ENCODE measurements at regions not wholly inside any gene's neighbourhood (a gene's known extent, or its start where the extent isn't known, plus 50 kb on each side); places are given as distances from the start of the nearest gene placed in this dataset.

- DNase-seq: no peak
- Histone ChIP-seq H3K4me3 (no peak overlapping the region), H3K27ac (no peak overlapping the region), H3K9me3 (no peaks in the 10 kb centered on the region), H3K9ac (ENCODE audit: low read depth in 2 of 2, low read length in 2 of 2) (no peak overlapping the region), H3K27me3 (no peaks in the 10 kb centered on the region), H3K36me3 (no peaks in the 10 kb centered on the region), H3K4me1 (no peaks in the 10 kb centered on the region)
- no peak for TF ChIP-seq CTCF (IDR thresholded peaks at IDR 0.05)
- intact Hi-C loops (cut with DNase I): no loop called here
Measured at GRCh38 chr3:18633002-18633401, 207.9 kb upstream of the SATB1 start.

GRCh38 chr3:18630295-18630694, 205.2 kb upstream of the SATB1 start:
- no peaks in the 10 kb centered on the region for H3K9me3 ChIP-seq
- H3K9ac ChIP-seq (ENCODE audit: low read depth in 2 of 2, low read length in 2 of 2): no peak overlapping the region
- TF ChIP-seq CTCF (IDR thresholded peaks at IDR 0.05): no peak
- H3K4me3 ChIP-seq: no peak overlapping the region
- intact Hi-C loops (cut with DNase I): no loop called here
- no peaks in the 10 kb centered on the region for H3K4me1 ChIP-seq
- H3K36me3 ChIP-seq: no peaks in the 10 kb centered on the region
- no peak overlapping the region for H3K27ac ChIP-seq
- no peak for DNase-seq
- H3K27me3 ChIP-seq: no peaks in the 10 kb centered on the region

DNA sequence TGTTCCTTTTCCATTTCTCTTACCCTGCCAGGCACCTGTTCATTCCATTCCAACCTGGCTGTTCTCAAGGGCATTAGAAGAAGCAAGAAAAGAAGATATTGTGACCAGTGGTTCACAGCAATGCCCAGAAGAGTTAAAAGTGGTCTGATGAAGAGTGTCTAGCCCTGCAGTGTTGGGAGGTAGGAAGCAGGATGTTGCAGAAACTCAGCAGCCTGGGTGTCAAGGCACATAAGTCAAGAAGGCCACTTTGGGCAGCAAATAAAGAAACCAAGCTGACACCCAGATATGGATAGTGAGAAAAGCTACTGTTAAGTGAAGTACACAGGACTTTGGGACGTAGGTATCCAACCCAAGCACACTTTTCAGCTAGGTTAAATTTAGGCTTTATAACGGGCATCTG, 199.9 kb upstream of the SATB1 start:
- H3K9me3 ChIP-seq: no peaks in the 10 kb centered on the region
- no peak overlapping the region for H3K9ac ChIP-seq (ENCODE audit: low read depth in 2 of 2, low read length in 2 of 2)
- H3K36me3 ChIP-seq: no peaks in the 10 kb centered on the region
- TF ChIP-seq CTCF (IDR thresholded peaks at IDR 0.05): no peak
- no peak overlapping the region for H3K27ac ChIP-seq
- H3K4me3 ChIP-seq: no peak overlapping the region
- no peak for DNase-seq
- H3K27me3 ChIP-seq: no peaks in the 10 kb centered on the region
- intact Hi-C loops (cut with DNase I): no loop called here
- no peaks in the 10 kb centered on the region for H3K4me1 ChIP-seq

DNA sequence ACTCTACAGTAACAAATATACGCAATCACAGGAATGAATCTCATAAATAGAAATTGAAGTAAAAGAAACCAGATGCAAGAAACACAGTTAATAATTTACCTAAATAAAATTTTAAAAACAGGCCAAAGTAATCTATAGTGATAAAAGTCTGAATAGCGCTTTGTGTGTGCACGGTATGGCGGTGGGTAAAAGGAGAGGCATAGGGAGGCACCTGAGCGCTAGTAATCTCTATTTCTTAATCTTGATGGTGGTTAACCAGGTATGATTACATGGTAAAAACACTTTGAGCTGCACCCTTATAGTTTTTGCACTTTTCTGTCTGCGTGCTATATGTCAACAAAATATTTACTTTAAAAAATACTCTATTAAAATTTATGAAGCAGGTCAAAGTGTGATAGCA, 198.1 kb upstream of the SATB1 start:
- H3K9me3 ChIP-seq: no peaks in the 10 kb centered on the region
- no peak for DNase-seq
- H3K27ac ChIP-seq: no peak overlapping the region

DNA sequence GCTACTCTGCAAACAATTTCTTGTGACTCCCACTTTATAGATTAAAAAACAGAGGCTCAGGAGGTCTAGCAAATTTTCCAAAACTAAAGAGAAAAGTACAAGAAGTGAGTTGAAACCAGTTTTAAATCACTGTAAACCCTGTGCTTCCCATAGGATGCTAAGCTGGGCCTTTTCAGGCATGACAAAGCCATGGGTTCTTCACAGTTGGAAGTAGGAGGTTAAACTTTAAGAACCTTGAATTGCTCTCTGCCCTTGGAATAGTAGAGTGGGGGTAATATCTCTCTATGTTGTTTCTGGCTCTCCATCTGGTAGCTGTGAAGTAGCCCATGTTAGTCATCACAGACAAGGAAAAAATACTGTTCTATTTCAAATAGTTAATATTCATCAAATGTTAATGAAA, 193.6 kb upstream of the SATB1 start:
- Histone ChIP-seq H3K4me1 (no peaks in the 10 kb centered on the region), H3K4me3 (no peak overlapping the region), H3K9ac (ENCODE audit: low read depth in 2 of 2, low read length in 2 of 2) (no peak overlapping the region), H3K36me3 (no peaks in the 10 kb centered on the region), H3K27ac (no peak overlapping the region), H3K9me3 (no peaks in the 10 kb centered on the region), H3K27me3 (no peaks in the 10 kb centered on the region)
- no peak for TF ChIP-seq CTCF (IDR thresholded peaks at IDR 0.05)
- intact Hi-C loops (cut with DNase I): no loop called here
- no peak for DNase-seq

More for the DNA sequence above, 198.1 kb upstream of the SATB1 start:
- no peak overlapping the region for H3K4me3 ChIP-seq
- intact Hi-C loops (cut with DNase I): no loop called here
- no peak overlapping the region for H3K9ac ChIP-seq (ENCODE audit: low read depth in 2 of 2, low read length in 2 of 2)
- no peaks in the 10 kb centered on the region for H3K4me1 ChIP-seq
- no peaks in the 10 kb centered on the region for H3K27me3 ChIP-seq
- no peak for TF ChIP-seq CTCF (IDR thresholded peaks at IDR 0.05)
- no peaks in the 10 kb centered on the region for H3K36me3 ChIP-seq

DNA sequence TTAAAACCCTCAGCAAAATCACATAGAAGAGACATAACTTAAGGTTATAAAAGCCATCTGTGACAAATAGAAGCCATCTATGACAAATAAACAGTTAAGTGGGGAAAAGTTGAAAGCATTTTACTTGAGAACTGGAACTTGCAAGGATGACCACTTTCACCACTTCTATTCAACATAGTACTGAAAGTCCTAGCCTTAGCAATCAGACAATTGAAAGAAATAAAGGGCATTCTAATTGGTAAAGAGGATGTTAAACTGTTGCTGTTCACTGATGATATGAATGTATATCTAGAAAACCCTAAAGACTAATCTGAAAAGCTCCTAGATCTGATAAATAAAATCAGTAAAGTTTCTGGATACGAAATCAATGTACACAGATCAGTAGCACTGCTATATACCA, 186.9 kb upstream of the SATB1 start:
- intact Hi-C loops (cut with DNase I): no loop called here
- DNase-seq: no peak

More for the DNA sequence above, 186.9 kb upstream of the SATB1 start:
- no peak overlapping the region for H3K9ac ChIP-seq (ENCODE audit: low read depth in 2 of 2, low read length in 2 of 2)
- no peaks in the 10 kb centered on the region for H3K9me3 ChIP-seq
- H3K4me3 ChIP-seq: no peak overlapping the region
- H3K4me1 ChIP-seq: no peaks in the 10 kb centered on the region
- no peaks in the 10 kb centered on the region for H3K27me3 ChIP-seq
- H3K36me3 ChIP-seq: no peaks in the 10 kb centered on the region
- H3K27ac ChIP-seq: no peak overlapping the region
- TF ChIP-seq CTCF (IDR thresholded peaks at IDR 0.05): no peak

Data from colonic mucosa (tissue), 4 donors.